GM18870 (cell line): ENCODE measurements at regions not wholly inside any gene's neighbourhood (a gene's known extent, or its start where the extent isn't known, plus 50 kb on each side); places are given as distances from the start of the nearest gene placed in this dataset.
"Not testable (repeated sequence)": the region's sequence is repeated elsewhere in the genome, so short reads cannot be mapped to it uniquely, and the experiment has no call there.

Experiments used
- ATAC-seq: cut with Tn5 transposase; IDR thresholded peaks from one replicate; pipeline ENCODE4 v1.9.1; 2021; ENCODE audit warnings: moderate library complexity; ENCODE audit not compliant: unreplicated experiment

DNA sequence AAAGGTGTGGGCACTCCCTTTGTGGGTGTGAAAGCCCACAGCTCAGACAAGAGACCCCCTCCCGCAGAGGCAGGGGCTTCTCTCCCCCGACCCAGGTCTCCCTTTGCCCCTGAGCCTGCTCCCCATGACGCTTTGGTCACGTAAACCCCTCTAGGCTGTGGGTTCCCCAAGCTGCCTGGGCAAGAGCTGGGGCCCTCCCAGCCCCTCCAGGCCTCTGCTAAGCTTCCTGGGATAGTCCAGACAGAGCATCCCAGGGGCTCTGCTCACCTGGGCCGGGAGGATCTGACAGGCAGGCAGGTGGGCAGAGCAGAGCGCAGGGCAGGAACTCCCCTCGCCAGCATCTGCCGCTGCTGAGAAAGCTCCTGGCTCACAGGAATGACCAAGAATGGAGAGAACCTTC is 177.3 kb downstream of the BANP start:
- no peak for ATAC-seq

DNA sequence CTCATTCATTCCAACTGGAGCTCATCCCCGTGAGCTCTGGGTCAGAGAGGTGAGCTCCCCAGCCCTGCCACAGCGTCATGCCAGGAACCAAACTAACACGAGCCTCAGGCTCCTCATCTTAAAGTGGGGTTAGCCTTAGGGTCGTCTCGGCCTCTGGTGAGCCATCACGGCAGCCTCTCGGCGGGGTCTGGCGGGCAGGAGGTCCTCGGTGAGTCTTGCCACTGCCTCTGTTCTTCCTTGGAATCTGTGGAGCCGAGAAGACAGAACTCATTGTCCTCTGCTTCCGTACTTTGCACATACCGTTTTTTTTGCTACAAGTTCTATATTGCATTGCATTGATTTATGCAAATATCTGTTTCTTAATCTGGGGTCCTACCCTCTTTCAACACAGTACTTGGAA is 177.9 kb downstream of the BANP start:
- not testable (repeated sequence) for ATAC-seq

GRCh38 chr16:88130016-88130415 is 178.8 kb downstream of the BANP start:
- no peak for ATAC-seq

GRCh38 chr16:88130681-88131080 is 179.4 kb downstream of the BANP start:
- ATAC-seq, result no peak

GRCh38 chr16:88131256-88131655 is 180.0 kb downstream of the BANP start:
- ATAC-seq, result no peak

- ATAC-seq, result no peak
These were observed 180.7 kb downstream of the BANP start for GRCh38 chr16:88131966-88132365.

DNA sequence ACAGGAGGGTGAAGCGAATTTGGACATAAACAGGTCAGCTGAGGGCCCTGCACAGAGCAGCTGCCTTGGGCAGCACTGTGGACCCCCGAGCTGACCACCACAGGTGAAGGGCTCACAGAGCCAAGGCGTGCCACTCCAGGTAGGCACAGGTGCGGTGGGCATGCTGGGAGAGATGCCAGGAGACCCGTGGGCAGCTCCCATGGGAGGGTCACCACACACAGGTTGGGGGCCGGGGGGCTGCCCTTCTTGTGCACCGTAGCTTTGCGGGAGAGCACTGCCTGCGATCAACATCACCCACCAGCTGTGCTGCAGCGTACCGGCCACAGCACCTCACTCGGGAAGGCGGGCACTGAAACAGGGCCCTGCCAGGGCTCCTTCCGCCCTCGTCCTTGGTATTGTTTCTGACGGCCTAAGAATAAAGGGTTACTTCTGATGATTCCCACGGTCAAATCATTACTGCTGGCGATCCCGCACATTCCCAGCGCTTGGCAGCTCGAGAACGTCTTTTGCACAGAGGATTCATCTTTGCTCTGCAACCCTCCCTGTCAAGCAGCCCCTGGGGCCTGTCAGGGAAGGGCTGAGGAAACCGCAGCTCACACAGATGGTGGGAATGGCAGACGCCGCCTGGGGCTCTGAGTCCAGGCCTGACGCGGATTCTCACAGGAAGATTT is 181.7 kb downstream of the BANP start:
- ATAC-seq, result no peak

DNA sequence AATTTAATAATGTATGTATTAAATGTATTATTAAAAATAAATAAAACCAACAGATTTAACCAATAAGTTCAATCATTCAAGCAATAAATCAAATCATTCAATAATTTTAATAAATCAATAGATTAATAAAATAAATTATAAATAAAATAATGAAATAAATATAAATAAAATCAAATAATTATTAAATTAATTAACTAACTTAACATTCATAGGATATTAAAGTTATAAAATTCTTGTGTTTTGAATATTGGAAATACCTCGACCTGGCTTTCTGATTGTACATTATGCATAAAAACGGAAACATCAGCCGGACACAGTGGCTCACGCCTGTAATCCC is 182.2 kb downstream of the BANP start:
- ATAC-seq, result no peak

- not testable (repeated sequence) for ATAC-seq
These were observed 183.1 kb downstream of the BANP start for GRCh38 chr16:88134172-88134898.

DNA sequence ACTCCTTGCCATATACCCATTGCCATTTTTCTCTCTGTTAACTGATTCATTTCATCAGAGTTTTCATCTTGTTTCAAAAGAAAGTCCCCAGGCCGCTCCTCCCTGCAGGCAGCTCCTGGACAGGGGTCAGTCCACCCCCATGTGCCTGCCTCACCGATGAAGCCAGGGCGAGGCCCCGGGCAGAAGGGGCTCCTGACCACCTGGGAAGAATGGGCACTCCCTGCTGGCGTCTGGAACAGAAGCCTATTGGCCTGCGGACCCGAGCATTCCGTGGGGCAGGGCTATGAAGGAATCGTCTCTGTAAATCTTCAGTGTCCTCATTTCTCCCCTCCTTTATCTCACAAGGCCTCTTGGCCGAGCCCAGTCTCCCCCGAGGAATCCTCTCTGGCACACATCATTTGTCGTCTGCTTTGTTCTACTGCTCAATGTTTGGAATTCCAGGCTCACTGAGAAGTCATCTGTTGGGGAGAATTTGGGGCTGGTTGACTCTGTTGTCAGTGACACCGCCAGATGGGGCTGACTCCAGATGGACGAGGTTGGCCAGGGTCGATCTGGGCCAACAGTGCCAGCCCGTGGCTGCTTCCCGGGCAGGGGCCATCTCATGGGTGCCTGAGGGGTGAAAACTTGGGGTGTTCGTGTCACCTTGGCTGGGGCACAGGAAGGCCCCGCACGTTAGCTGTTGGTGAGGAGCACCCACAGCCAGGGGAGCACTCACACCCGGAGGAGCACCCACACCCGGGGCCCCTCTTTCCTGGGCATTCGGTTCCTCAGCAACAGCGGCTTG is 183.9 kb downstream of the BANP start:
- ATAC-seq, result not testable (repeated sequence)

GRCh38 chr16:88136211-88136713 is 185.0 kb downstream of the BANP start:
- ATAC-seq, result not testable (repeated sequence)

GRCh38 chr16:88136939-88137338 is 185.7 kb downstream of the BANP start:
- not testable (repeated sequence) for ATAC-seq

DNA sequence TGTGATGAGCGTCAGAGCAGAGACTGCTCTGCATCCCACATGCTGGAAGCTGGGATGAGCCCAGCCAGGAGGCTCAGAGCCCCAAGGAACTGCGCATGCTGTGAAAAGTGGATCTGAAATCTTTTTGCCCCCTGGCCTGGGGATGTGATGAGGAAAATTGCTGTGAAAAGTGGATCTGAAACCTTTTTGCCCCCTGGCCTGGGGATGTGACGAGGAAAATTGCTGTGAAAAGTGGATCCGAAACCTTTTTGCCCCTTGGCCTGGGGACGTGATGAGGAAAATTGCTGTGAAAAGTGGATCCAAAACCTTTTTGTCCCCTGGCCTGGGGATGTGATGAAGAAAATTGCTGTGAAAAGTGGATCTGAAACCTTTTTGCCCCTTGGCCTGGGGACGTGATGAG is 187.9 kb downstream of the BANP start:
- not testable (repeated sequence) for ATAC-seq

GRCh38 chr16:88140195-88140594 is 189.0 kb downstream of the BANP start:
- ATAC-seq, result not testable (repeated sequence)

- no peak for ATAC-seq
These were observed 190.3 kb downstream of the BANP start for GRCh38 chr16:88141580-88141979.

DNA sequence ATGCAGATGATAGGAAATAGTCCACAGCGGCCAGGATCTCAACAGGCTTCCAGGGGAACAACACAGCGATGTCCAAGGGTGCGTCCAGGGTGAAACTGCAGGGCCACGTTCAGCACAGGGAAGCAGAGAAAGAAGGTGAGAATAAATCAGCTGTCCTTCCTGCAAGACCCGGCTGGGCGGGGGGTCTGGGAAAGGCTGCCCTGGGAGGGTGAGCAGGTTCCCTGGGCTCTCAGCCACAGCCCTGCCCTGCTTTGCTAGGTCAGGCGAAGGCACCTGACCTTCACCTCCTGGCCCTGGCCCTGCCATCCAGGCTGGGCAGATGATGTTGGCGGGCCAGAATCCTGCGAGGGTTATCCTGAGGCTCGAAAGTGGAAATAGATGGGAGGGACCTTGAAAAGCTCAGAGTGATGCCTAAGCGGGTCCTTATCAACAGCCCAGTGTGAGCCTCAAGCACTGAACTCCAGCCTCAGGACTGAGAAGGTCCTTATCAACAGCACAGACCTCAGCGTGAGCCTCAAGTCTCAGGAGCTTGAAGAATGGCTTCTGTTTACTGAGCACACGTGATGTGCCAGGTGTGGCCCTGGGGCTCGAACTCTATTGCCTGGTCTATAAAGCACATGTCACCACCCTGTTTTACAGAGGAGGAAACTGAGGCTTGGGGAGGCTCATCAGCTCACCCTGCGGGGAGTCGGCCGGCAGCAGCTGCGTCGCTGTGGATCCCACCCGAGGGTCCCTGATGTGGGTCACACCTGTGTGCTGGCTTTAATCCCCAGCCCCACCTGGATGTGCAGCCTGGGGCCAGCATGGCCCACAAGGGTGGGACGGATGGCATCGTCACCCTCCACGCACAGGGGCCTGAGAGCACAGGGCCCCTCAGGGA is 191.1 kb downstream of the BANP start:
- not testable (repeated sequence) for ATAC-seq

- not testable (repeated sequence) for ATAC-seq
These were observed 192.1 kb downstream of the BANP start for GRCh38 chr16:88143122-88144027.

- ATAC-seq, result no peak
These were observed 192.8 kb downstream of the BANP start for GRCh38 chr16:88144028-88144511.

GRCh38 chr16:88145376-88145775 is 194.1 kb downstream of the BANP start:
- ATAC-seq, result not testable (repeated sequence)
